ENCODE measurements at regions not wholly inside any gene's neighbourhood (a gene's known extent, or its start where the extent isn't known, plus 50 kb on each side); places are given as distances from the start of the nearest gene placed in this dataset.

GRCh38 chr18:22103647-22104031, 65.8 kb upstream of the GATA6 start:
- TF ChIP-seq, protein P1, sequence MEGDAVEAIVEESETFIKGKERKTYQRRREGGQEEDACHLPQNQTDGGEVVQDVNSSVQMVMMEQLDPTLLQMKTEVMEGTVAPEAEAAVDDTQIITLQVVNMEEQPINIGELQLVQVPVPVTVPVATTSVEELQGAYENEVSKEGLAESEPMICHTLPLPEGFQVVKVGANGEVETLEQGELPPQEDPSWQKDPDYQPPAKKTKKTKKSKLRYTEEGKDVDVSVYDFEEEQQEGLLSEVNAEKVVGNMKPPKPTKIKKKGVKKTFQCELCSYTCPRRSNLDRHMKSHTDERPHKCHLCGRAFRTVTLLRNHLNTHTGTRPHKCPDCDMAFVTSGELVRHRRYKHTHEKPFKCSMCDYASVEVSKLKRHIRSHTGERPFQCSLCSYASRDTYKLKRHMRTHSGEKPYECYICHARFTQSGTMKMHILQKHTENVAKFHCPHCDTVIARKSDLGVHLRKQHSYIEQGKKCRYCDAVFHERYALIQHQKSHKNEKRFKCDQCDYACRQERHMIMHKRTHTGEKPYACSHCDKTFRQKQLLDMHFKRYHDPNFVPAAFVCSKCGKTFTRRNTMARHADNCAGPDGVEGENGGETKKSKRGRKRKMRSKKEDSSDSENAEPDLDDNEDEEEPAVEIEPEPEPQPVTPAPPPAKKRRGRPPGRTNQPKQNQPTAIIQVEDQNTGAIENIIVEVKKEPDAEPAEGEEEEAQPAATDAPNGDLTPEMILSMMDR (IDR thresholded peaks at IDR 0.05; ENCODE audit: insufficient read depth, low read length), result no peak
- TF ChIP-seq GABPA (IDR thresholded peaks at IDR 0.05; ENCODE audit: low read depth) (no peak), POLR2AphosphoS5 (IDR thresholded peaks at IDR 0.05; ENCODE audit: low read depth) (no peak), SPI1 (IDR thresholded peaks at IDR 0.05; ENCODE audit: borderline replicate concordance, low read depth) (no peak)
- TF ChIP-seq, protein P2, sequence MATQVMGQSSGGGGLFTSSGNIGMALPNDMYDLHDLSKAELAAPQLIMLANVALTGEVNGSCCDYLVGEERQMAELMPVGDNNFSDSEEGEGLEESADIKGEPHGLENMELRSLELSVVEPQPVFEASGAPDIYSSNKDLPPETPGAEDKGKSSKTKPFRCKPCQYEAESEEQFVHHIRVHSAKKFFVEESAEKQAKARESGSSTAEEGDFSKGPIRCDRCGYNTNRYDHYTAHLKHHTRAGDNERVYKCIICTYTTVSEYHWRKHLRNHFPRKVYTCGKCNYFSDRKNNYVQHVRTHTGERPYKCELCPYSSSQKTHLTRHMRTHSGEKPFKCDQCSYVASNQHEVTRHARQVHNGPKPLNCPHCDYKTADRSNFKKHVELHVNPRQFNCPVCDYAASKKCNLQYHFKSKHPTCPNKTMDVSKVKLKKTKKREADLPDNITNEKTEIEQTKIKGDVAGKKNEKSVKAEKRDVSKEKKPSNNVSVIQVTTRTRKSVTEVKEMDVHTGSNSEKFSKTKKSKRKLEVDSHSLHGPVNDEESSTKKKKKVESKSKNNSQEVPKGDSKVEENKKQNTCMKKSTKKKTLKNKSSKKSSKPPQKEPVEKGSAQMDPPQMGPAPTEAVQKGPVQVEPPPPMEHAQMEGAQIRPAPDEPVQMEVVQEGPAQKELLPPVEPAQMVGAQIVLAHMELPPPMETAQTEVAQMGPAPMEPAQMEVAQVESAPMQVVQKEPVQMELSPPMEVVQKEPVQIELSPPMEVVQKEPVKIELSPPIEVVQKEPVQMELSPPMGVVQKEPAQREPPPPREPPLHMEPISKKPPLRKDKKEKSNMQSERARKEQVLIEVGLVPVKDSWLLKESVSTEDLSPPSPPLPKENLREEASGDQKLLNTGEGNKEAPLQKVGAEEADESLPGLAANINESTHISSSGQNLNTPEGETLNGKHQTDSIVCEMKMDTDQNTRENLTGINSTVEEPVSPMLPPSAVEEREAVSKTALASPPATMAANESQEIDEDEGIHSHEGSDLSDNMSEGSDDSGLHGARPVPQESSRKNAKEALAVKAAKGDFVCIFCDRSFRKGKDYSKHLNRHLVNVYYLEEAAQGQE (IDR thresholded peaks at IDR 0.05; ENCODE audit: insufficient replicate concordance, low read depth), result no peak

Data from HL-60 (cell line).